Effector memory CD4-positive, alpha-beta T cell (primary cell): ENCODE measurements at regions not wholly inside any gene's neighbourhood (a gene's known extent, or its start where the extent isn't known, plus 50 kb on each side); places are given as distances from the start of the nearest gene placed in this dataset.

ENCODE experiments used
- DNase-seq, 3 donors: peaks; one replicate each; pipeline ENCODE4 v3.0.0-alpha.2; 2020
- H3K27ac ChIP-seq: 2 replicates; pipeline ENCODE4 v1.7.0; 2013; ENCODE audit warnings: mild to moderate bottlenecking, low read length, moderate library complexity; ENCODE audit not compliant: insufficient read depth, poor library complexity, severe bottlenecking
- H3K27me3 ChIP-seq: replicated peaks from 2 replicates; pipeline ENCODE4 v1.7.0; 2013; ENCODE audit warnings: mild to moderate bottlenecking, low read length; ENCODE audit not compliant: insufficient read depth, control insufficient read depth, poor library complexity, severe bottlenecking
- H3K36me3 ChIP-seq: 2 replicates; pipeline ENCODE4 v1.7.0; 2013; ENCODE audit warnings: mild to moderate bottlenecking, low read length, moderate library complexity; ENCODE audit not compliant: control insufficient read depth, insufficient read depth
- H3K4me1 ChIP-seq: 2 replicates; pipeline ENCODE4 v1.7.0; 2013; ENCODE audit warnings: low read length, mild to moderate bottlenecking; ENCODE audit not compliant: control insufficient read depth, insufficient read depth, poor library complexity, severe bottlenecking
- H3K4me3 ChIP-seq: 2 replicates; pipeline ENCODE4 v1.7.0; 2013; ENCODE audit warnings: low read length, low read depth, mild to moderate bottlenecking; ENCODE audit not compliant: insufficient read depth, poor library complexity, severe bottlenecking
- H3K9me3 ChIP-seq: 2 replicates; pipeline ENCODE4 v1.7.0; 2013; ENCODE audit warnings: mild to moderate bottlenecking, low read length, moderate library complexity; ENCODE audit not compliant: control insufficient read depth

DNA sequence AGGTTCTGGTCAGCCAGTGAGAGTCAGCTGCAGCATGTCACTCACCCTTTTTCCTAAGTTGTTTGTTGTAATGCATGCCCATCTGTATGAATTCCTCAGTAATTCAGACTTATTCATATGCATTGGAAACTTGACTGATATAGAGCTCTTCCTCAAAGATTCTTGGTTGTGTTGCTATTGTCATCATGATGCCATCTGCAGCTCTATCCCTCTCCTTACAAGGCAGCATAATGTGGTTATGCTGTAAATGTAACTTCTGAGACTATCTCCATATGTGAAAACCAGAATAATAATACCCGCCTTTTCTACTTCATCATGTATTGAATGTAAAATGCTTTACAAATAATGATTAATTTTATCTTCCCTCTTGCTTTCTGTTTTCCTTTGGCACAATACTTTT, 252.6 kb upstream of the MTPN start:
- Histone ChIP-seq H3K27ac (no peak overlapping the region), H3K4me1 (no peaks in the 10 kb centered on the region), H3K9me3 (no peaks in the 10 kb centered on the region), H3K27me3 (no peaks in the 10 kb centered on the region), H3K36me3 (no peaks in the 10 kb centered on the region), H3K4me3 (no peak overlapping the region)
- no peak for DNase-seq

DNA sequence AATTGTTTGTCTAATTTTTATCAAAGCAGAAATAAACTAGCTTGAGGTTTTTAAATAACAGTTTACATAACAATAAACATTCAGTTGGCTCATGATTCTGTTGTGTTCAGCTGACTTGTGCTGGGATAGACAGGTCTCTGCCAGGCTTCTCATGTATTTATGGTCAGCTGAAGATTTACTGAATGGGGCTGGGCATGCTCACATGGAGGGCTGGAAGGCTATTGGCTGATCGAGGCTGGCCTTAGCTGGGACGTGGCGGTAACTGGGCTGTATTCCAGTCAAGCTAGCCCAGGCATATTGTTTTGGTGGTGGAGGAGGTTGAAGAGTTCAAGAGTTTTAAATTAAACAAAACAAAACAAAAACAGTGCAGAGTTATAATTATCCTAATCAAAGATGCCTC, 251.0 kb upstream of the MTPN start:
- Histone ChIP-seq H3K9me3 (no peaks in the 10 kb centered on the region), H3K4me1 (no peaks in the 10 kb centered on the region)
- DNase-seq = no peak

DNA sequence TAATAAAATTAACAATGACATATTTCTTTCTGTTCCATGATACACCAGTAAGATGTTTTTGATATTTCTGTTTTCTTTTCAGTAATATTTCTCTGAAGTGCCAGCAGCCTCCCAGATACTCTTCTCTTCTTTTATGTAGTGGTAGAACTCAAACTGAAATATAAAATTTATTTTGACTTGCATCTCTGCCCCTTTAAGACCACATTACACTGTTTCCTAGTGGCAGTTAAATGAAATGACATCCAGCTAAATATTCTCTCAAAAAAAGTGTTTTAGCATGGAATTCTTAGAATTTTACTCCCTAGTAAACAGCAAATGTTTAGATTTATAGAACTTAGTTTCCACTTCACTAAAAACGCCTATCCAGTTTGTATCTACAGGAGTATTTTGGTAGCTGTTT, 237.2 kb upstream of the MTPN start:
- no peak for DNase-seq
- no peaks in the 10 kb centered on the region for H3K9me3 ChIP-seq
- H3K36me3 ChIP-seq = no peaks in the 10 kb centered on the region

More for the DNA sequence above, 251.0 kb upstream of the MTPN start:
- no peak overlapping the region for H3K27ac ChIP-seq
- no peak overlapping the region for H3K4me3 ChIP-seq
- no peaks in the 10 kb centered on the region for H3K36me3 ChIP-seq
- no peaks in the 10 kb centered on the region for H3K27me3 ChIP-seq

DNA sequence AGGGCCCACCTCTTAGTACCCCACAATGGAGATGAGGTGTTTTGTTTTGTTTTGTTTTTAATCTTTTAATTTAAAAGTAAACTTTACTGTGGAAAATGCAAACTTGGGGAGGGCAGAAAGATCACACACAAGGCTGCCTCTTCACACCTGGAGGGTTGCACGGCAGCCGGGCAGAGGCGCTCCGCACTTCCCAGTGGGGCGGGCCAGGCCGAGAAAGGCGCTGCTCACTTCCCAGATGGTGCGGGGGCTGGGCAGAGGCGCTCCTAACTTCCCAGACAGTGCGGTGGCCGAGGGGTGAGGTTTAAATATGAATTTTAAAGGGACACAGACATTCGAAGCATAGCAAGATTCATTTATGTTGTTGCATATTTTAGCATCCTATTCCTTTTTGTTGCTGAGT, 235.9 kb upstream of the MTPN start:
- H3K9me3 ChIP-seq = no peaks in the 10 kb centered on the region
- no peaks in the 10 kb centered on the region for H3K27me3 ChIP-seq
- DNase-seq = no peak
- H3K36me3 ChIP-seq = no peaks in the 10 kb centered on the region
- no peak overlapping the region for H3K27ac ChIP-seq
- H3K4me1 ChIP-seq = no peaks in the 10 kb centered on the region
- no peak overlapping the region for H3K4me3 ChIP-seq

More for the DNA sequence above, 237.2 kb upstream of the MTPN start:
- H3K27ac ChIP-seq = no peak overlapping the region
- H3K27me3 ChIP-seq = no peaks in the 10 kb centered on the region
- H3K4me1 ChIP-seq = no peaks in the 10 kb centered on the region
- no peak overlapping the region for H3K4me3 ChIP-seq

- Histone ChIP-seq H3K27me3 (no peaks in the 10 kb centered on the region), H3K9me3 (no peaks in the 10 kb centered on the region), H3K4me3 (no peak overlapping the region), H3K27ac (no peak overlapping the region), H3K36me3 (no peaks in the 10 kb centered on the region), H3K4me1 (no peaks in the 10 kb centered on the region)
- no peak for DNase-seq
Observed at GRCh38 chr7:136210664-136211063, 233.5 kb upstream of the MTPN start.

- DNase-seq = no peak
- Histone ChIP-seq H3K4me3 (no peak overlapping the region), H3K9me3 (no peaks in the 10 kb centered on the region), H3K27me3 (no peaks in the 10 kb centered on the region), H3K27ac (no peak overlapping the region), H3K4me1 (no peaks in the 10 kb centered on the region), H3K36me3 (no peaks in the 10 kb centered on the region)
Observed at GRCh38 chr7:136210079-136210478, 232.9 kb upstream of the MTPN start.

DNA sequence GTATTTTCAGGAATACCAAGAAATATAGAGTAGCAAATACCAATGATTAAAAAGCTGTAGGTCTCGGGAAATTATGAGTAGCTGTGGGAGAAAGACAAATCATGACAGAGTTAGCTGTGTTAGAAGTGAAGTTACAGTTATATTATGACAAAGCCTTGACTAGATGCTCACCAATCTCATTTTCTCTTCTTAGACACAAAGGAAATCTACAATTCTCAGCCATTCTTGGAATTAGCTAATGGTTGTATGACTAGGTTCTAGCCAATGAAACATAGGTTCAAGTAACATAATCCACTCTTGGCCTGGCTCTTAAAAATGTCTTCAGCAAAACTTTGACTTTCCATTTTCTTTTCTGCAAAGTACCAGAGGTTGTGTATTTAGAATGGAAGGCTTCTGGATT, 228.8 kb upstream of the MTPN start:
- no peaks in the 10 kb centered on the region for H3K27me3 ChIP-seq
- H3K9me3 ChIP-seq = no peaks in the 10 kb centered on the region
- no peaks in the 10 kb centered on the region for H3K4me1 ChIP-seq
- H3K4me3 ChIP-seq = no peak overlapping the region
- no peak for DNase-seq
- no peaks in the 10 kb centered on the region for H3K36me3 ChIP-seq
- no peak overlapping the region for H3K27ac ChIP-seq

DNA sequence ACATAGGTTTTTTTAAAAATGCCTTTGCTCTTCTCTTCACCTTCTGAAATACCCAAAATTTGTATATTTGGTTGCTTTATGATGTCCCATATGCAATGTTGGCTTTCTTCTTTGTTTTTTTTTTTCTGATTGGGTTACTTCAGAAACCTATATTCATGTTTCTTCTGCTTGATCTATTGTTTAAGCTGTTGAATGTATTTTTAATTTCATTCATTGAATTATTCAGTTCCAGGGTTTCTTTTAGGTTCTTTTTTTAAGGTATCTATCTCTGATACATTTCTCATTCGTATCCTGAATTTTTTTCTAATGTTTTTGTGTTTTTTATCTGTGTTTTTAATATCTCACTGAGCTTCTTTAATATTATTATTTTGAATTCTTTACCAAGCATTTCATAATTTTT, 221.0 kb upstream of the MTPN start:
- Histone ChIP-seq H3K36me3 (no peaks in the 10 kb centered on the region), H3K27ac (no peak overlapping the region), H3K9me3 (peaks cover 9% of the 10 kb centered on the region), H3K4me3 (no peak overlapping the region), H3K4me1 (no peaks in the 10 kb centered on the region), H3K27me3 (no peaks in the 10 kb centered on the region)
- no peak for DNase-seq

GRCh38 chr7:136194878-136195277, 217.7 kb upstream of the MTPN start:
- H3K9me3 ChIP-seq = peaks cover 9% of the 10 kb centered on the region
- no peaks in the 10 kb centered on the region for H3K27me3 ChIP-seq
- DNase-seq = no peak
- H3K4me1 ChIP-seq = no peaks in the 10 kb centered on the region
- no peak overlapping the region for H3K4me3 ChIP-seq
- H3K27ac ChIP-seq = no peak overlapping the region
- no peaks in the 10 kb centered on the region for H3K36me3 ChIP-seq

DNA sequence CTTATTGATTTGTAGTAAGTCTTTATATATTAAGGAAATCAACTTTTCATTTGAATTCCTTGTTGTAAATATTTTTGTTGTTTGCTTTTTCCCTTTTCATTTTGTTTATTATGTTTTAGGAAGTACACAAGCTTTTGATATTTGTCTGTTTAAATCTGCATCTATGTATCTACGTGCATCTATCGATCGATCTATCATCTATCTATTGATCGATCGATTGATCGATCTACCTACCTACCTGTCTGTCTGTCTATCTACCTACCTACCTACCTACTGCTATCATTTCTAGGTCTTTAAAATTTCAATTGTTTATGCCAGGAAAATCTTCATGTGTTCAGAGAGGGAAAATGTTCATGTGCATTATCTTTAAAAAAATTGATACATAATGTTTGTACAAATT, 216.8 kb upstream of the MTPN start:
- DNase-seq = no peak
- Histone ChIP-seq H3K4me1 (no peaks in the 10 kb centered on the region), H3K36me3 (no peaks in the 10 kb centered on the region), H3K27me3 (no peaks in the 10 kb centered on the region), H3K4me3 (no peak overlapping the region), H3K9me3 (peaks cover 9% of the 10 kb centered on the region), H3K27ac (no peak overlapping the region)

- H3K9me3 ChIP-seq = no peaks in the 10 kb centered on the region
- no peak overlapping the region for H3K4me3 ChIP-seq
- no peak for DNase-seq
- no peaks in the 10 kb centered on the region for H3K36me3 ChIP-seq
- no peaks in the 10 kb centered on the region for H3K27me3 ChIP-seq
- no peaks in the 10 kb centered on the region for H3K4me1 ChIP-seq
- H3K27ac ChIP-seq = no peak overlapping the region
Observed at GRCh38 chr7:136189506-136189998, 212.4 kb upstream of the MTPN start.
